NK-92 treated with Interleukin-12 subunit alpha and Interleukin-12 subunit beta, amount 100 ng/mL, for 24 hours (cell line): ENCODE measurements at regions not wholly inside any gene's neighbourhood (a gene's known extent, or its start where the extent isn't known, plus 50 kb on each side); places are given as distances from the start of the nearest gene placed in this dataset.

Experiments
- DNase-seq: peaks from one replicate; lab custom pipeline; 2025; lab: John Stamatoyannopoulos, UW

DNA sequence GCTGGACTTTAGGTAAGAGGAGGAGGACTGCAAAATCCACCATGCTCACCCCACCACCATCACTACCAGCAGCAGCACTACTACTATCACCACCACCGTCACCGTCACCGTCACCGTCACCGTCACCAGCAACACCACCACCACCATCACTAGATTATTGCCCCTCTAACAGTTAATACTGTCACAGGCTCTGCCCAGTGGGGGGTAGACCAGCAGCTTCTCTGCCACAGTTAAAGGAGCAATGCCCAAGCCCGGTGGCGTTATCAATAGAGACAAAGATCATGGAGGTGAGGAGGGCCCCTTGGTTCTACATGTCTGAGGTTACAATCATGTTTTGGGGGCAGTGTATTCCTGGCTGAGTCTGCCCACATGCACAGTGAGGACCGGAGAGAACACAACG lies 184.4 kb upstream of the DYNLRB2 start:
- DNase-seq, result no peak

DNA sequence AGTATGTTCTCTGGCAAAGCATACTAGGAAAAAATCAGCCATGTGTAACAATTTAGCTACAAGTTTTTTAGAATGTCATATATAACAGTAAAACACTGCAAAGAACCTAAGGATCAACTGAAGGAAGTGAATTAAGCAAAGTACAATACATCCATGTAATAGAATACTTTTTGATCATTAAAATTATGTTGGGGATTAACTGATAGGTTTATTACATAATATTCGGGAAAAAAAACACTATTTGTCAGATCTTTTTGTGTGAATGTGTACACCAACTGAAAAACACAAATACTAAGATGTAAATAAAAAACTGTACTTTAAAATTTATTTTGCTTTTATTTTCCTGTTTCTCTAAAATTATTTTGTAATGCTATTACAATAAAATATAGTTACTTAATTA lies 185.5 kb upstream of the DYNLRB2 start:
- no peak for DNase-seq

DNA sequence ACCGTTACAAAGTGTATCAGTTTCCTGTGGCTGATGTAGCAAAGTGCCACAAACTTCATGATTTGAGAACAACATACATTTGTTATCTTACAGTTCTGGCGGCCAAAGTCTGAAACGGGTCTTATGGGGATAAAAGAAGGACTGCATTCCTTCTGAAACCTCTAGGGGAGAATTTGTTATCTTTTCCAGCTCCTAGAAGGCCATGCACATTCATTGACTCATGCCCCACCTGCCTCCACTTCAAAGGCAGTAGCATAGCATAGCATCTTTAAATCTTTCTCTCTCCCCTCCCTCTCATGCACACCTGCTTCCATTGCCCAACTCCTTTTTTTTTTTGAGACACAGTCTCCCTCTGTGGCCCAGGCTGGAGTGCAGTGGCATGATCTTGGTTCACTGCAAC lies 190.7 kb upstream of the DYNLRB2 start:
- DNase-seq, result no peak

DNA sequence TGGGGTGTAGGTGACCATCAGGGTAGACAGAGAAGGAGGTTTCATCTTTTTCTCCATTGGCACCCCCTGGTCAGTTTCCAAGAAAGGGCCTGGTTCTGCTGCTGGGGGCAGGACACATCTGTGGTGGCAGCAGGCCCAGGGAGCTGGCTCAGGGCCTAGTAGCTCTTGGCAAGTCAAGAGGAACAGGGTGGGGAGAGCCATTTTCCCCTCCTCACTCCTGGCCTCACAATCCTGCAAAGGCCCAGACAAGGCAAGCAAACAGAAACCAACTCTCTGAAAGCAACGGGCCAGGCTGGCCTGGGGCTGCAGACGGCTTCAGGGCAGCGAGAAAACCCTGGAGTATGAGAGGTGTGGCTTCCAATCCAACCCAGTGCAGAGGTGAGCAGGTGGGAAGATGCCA lies 192.9 kb upstream of the DYNLRB2 start:
- no peak for DNase-seq

DNA sequence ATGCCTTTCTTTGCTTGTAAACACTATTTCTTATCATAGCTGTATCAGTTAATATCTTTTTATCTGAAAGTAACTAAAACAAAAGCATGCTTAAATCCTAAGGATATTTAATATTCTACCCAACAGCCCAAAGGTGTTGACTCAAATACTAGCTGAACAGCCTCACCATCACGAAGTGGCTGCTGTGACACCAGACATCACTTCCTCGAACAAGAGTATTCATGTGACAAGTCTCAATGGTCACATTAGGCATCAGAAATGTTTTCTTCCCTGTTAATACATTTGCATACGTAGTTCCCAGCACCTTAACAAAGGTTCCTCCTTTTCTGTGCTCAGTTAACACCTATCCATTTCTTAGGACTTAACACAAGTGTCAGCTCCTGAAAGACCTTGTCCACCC lies 193.8 kb upstream of the DYNLRB2 start:
- DNase-seq, result no peak

DNA sequence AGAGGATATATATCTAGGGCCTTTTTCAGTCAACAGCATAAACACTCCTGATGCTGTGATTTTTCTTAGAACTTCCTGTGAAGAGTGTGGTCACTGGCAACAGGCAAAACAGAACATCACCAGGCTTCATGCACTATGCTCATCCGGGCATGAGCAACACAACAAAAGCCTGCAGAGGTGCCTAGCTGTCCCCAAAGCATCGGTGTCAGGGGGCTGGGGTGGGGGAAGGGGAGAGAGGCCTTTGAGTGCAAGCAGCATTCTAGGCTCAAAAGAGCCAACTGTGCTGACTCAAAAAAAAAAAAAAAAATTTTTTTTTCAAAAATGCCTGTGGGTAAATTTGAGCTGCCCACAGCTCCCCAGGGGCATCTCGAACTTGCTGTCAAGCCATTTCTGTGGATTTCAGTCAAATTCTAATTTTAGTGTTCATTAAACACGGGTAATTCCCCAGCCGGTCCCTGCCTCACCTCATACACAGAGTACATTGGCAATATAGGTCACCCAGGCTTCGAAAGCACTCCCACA lies 194.6 kb upstream of the DYNLRB2 start:
- DNase-seq, result no peak

DNA sequence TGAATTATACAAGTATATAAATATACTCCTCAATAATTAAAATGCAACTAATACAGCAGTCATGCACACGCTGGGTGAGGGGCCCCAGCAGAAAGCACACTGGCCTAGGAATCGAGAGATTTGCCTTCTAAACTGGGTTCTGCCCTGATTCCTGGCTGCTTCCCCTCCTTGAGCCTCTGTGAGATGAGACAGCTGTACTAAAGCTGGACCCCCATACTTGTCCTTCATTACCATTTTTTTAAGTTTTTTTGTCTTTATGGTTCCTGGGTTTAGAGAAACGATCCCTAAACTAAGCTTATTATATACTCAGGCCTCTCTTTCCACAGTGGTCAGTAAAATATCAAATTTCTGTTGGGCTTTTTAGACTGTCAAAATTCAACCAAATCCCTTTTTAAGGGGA lies 195.1 kb upstream of the DYNLRB2 start:
- no peak for DNase-seq

DNA sequence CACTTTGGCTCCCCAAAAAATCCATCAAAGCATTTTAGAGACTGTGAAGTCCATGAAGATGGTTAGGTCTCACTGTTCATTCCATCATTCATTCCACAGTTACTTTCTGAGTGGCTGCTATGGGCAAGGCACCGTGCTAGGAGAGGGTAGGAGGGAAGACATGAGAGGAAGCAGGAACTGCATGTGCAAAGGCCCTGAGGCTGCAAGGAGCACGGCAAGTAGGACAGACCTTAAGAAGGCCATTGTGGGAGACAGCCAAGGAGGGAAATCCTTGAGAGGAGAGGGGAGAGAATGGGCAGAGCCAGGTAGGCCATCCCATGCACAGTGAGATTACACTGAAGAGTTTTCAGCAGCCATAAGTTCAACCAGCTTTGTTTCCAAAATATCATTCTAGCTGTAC lies 196.2 kb upstream of the DYNLRB2 start:
- DNase-seq, result no peak

DNA sequence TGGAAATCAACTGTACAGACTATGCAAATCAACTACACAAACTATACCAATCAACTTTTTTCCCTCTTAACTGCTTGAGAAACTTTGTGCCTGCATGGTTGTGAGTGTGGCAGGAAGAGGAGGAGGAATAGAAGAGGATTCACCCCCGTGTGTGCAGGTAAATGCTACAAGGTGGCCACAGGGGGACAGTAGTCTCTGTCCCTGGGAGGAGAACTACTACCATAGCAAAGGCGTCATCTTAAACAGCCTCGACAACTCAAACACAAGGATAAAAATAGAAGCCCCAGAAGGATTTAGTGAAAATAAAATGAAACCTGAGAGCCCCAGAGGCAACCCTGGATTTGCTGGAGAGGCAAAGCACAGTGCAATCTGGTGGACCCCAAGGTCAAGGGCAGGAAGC lies 199.5 kb upstream of the DYNLRB2 start:
- no peak for DNase-seq

DNA sequence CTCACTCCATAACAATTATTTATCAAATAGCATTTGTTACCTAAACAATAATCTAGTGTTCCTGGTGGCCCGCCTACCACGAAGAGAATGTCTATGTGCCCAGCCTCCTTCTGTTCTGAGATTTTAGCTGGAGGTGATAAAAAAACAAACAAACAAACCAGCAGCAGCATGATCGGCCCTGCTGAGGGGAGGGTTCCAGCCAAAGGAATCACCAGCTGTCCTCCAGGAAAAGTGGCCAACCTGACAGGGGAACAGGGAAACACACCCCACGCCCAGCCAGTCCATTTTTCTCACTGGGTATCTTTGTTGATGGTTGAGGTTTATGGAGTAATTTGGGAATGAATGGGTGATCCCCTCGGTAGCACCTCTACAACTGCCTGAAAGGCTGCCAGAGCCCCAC lies 203.0 kb upstream of the DYNLRB2 start:
- no peak for DNase-seq

DNA sequence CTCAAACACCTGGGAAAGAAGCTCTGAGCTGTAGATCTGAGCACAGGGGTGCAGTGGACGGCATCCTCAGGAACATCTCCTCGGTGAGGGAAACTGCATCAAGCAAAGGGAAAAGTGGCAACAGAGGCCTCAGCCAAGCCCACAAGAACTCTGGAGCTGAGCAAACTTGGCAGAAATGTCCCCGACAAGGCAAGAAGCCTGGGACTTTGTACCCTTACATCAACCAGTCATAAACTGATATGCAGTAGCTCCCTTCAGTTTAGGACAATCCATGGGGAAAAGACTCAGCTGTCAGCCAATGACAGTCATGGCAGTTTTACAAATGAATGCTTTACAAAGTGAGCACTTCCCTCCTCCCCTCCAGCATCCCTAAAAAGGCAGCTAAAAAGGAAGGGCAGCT lies 210.0 kb upstream of the DYNLRB2 start:
- DNase-seq, result no peak

DNA sequence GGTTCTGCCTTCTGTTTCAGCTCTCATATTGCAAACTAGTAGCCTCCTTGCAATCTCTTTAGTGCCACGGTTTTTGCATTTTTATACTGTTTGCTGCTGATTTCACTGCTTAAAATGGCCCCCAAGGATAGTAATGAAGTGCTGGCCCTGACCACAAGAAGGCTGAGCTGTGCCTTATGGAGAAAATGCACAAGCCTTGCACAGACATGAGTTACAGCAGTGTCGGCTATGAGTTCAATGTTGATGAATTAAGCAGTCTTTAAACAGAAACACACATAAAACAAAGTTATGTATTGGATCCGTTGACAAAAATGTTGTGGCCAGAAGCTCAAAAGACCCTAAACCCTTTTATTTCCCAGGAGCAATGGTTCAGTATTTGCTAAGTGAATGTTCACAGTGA lies 210.6 kb upstream of the DYNLRB2 start:
- DNase-seq, result no peak

DNA sequence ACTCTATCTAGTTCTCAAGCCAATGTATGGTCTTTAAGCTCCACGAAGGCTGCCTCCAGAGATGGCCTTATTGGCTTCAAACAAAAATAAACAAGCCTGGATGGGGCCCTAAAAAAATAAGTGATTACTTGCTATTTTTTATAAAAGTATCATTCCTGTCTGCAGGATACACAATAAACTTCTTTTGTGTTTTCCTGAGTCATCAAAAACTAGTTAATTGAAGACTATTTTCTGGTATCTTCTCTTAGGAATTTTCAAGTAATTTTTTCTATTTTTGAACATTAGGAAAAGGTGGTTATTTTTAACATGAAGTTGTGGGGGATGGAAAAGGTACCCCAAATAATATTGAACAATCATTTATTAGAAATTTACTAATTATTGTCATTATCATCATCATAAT lies 213.1 kb upstream of the DYNLRB2 start:
- no peak for DNase-seq

DNA sequence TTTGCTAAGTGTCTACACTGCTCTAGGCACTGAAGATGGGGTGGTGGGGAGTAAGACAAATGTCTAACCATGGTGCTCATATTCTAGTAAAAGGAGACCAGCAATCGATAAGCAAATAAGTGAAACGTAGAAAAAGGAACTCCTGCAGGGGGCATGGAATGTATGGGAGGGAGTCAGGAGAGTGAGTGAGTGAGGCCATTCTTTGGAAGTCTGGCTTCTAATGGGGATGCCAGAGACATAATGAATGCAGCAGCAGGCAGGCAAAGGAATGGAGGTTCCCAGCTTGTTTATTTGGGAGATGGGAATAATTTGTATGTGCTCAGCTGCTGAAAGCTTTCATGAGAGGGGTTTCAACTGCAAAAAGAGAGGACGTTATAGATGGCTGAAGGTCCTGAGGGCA lies 216.4 kb upstream of the DYNLRB2 start:
- DNase-seq, result no peak

DNA sequence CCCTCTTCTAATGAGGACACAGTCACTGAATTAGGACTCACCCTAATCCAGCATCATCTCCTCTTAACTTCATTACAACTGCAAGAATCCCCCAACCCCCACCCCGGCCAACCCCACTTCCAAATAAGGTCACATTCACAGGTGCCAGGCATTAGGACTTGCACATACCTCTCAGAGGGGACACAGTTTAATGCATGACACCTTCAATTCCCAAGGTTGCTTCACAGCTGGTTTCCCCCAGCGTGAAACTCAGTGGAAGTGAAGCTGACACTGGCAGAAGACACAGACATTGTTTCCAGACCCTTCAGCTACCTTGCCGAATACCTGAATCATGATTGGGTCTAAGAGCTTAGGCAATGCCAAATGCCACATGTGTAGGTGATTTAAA lies 217.0 kb upstream of the DYNLRB2 start:
- DNase-seq, result no peak

DNA sequence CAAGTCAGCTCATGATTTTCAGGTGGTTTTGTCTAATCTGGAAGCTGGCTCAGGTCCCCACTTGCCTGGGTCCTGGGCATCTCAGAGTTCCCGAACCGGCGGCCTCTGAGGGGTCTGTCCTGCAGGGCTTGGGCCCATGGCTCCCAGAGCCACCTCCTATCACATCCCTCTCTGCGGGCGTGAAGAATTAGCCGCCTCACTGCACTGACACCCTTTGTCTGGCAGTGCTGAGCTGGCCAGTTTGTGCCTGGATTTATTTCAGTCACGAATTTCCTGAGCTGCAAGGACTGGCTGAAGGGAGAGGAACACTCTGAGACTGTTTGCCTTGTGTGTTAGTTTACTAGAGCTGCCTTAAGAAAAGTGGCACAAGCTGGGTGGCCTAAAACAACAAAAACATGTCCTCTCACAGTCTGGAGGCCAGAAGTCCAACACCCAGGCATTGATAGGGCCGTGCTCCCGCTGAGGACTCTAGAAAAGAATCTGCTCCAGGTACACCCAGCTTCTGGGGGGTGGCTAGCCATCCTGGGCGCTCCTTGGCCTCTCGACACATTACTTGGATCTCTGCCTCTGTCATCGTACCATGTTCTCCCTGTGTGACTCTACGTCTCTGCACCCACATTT lies 217.5 kb upstream of the DYNLRB2 start:
- no peak for DNase-seq

DNA sequence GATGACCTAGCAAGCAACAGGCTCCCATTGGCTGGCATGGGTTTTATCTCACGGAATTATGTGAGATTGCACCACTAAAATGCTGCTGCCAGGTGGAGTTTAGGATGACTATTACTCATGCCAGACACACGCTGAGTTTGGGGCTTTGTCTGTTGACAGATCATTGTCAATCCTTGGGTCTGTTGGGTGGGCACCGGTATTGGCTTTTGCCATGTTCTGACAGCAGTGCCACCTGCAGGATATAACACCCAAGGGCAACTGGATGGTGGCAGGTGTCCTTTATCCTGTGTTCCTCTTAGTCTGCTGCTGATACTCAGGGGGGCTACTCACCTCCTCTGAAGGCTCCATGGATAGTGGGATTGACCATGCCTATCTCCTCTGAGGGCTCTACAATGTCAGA lies 221.6 kb upstream of the DYNLRB2 start:
- DNase-seq, result no peak

DNA sequence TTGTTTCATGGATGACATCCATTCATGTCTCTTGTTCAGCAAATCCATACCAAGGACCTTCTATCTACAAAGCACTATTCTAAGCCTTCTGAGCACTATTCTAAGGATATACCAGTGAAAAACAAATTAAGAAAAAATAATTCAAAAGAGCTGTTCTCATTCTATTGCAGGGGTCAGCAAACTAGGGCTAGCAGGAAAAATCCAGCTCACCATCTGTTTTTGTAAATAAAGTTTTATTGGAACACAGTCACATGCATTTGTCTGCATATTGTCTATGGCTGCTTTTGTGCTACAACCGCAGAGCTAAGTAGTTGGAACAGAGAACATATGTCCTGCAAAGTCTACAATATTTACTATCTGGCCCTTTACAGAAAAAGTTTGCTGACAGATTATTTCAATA lies 222.7 kb upstream of the DYNLRB2 start:
- no peak for DNase-seq

DNA sequence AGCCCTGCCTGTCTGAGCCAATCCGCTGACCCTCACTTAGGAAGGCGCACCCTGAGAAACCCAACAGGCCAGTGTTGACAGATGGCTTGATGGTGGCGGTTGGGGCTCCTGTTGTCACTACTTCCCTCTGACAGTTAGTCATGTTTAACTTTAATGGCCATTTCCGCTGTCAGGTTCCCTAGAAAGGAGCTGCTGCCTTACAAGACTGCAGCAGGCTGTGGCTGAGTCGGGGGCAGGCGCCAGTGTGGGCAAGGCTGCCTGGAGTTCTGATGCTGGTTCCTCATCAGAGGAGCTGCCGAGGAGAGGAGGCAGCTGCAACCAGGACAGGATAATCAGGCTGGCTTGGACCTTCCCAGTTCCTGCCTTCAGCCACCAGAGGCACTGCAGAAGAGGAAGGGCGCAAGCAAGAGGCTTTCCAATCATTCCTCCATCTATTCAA lies 223.2 kb upstream of the DYNLRB2 start:
- no peak for DNase-seq

DNA sequence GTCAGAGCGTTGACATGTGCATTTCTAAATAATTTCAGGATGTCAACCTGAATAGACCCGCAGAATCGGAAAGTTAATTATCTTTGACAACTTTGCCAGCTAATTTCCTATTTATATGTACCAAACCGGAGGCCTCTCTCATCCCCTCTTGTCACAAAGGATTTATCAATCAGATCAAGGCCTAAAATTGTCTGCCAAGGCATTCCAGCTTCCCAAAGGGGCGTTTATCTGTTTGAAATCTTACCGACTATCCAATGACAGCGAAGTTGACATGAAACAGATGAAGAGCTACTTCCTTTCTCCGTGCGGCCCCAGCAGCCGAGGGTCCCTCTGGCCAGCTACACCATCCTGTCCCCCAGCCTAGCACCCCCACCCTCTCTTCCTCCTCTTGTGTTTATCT lies 223.7 kb upstream of the DYNLRB2 start:
- no peak for DNase-seq

DNA sequence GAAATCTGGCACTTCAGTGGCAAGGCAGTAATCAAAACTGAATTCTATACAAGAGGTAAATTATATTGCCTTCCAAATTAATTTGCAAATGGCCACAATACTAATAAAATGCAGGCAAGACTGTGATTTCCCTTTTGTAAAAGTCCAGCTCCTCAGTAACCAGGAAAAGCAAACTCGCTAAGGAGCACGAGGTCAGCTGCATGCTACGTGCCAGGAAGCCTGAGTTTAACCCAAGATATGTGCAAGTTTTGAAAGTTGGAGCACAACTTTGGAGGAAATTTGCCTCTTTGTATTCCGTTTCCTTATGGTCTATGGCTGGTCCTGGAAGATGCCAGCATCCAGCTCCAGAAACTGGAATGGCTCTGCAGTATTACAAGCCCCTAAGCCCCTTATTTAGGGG lies 226.8 kb upstream of the DYNLRB2 start:
- DNase-seq, result no peak

DNA sequence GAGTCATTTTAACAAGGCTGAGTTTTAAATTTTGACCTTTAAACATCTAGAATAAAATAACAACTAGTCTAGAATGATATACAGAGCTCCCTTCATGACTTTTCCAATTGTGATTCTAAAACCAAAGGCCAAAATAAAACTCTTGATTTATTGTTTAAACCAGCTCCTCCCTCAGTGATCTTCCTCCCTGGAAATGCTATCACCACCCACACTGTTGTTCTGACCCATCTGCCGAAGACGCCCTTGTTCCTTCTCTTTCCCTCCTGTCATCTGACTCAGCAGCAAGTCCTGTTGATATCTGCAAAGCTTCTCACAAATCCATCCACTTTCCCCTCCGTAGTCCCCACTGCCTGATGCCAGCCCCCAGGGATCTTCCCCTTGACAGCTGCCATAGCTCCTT lies 231.6 kb upstream of the DYNLRB2 start:
- DNase-seq, result no peak

DNA sequence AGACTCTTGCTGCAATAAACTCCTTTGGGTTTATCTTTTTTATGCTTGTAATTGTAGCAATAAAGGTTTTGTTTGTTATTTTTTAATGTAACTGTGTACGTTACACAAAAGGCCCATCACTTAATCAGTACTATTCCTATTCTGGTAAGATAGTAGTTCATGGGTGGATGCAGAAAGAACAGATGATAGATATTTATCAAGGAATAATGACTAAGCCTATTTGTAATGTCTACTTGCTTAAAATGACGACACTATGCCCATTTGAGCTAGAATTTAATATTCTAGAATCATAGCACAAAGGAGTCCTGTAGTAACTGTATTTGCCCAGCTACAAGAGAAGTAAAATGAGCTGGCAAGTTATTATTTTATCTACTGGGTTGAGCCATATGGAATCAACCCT lies 235.4 kb upstream of the DYNLRB2 start:
- no peak for DNase-seq

DNA sequence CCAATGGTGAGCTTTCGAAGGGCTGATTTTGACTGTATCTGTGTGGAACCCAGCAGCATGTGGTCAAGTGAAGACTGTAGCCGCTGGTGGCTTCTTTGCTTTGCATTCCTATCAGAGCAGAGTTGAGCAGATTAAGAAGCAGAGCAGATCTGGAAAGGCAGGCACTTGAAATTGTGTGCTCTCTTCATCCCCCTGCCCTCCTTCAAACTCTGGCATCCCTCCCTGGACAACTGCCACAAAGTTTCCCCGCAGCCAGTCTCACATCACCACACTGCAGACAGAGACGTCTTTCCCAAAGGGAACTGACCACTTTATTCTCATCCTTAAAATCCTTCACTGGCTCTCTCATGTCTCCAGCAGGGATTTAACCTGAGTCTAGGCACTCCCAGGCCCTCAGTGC lies 237.1 kb upstream of the DYNLRB2 start:
- DNase-seq, result no peak

DNA sequence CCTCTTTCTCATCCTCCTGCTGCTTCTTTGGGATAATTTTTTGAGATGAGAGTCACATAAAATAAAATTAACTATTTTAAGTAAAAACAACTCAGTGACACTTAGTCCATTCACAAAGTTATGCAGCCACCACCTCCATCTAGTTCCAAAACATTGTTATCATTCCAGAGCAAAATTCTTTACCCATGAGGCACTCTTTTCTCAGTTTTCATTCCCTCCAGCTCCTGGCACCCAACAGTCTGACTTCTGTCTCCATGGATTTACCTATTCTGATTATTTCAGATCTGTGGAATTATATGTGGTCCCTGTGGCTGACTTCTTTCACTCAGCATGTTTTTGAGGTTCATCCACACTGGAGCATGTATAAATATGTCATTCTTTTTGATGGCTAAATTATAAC lies 239.9 kb upstream of the DYNLRB2 start:
- DNase-seq, result no peak
